ENCODE measurements at regions not wholly inside any gene's neighbourhood (a gene's known extent, or its start where the extent isn't known, plus 50 kb on each side); places are given as distances from the start of the nearest gene placed in this dataset.

DNA sequence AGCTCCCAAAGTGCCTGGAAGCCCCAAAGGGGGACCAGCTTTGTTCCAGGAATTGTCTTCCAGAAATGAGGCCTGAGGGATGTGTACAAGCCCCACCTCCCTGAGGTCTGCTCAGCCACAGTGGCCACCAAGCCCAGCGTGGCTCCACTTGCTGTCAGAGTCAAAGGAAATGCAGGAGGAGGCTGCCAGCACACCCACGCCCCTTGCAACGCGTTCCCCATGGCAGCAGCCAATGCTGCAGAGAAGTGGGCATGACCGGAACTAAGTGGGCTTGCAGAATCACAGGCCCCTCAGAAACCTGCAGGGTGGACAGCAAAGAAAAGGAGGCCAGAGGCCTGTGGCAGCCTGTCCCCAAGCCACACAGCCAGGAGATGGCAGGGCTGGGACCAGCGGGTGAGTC is 320.8 kb downstream of the FOXL1 start:
- TF ChIP-seq, protein P1, sequence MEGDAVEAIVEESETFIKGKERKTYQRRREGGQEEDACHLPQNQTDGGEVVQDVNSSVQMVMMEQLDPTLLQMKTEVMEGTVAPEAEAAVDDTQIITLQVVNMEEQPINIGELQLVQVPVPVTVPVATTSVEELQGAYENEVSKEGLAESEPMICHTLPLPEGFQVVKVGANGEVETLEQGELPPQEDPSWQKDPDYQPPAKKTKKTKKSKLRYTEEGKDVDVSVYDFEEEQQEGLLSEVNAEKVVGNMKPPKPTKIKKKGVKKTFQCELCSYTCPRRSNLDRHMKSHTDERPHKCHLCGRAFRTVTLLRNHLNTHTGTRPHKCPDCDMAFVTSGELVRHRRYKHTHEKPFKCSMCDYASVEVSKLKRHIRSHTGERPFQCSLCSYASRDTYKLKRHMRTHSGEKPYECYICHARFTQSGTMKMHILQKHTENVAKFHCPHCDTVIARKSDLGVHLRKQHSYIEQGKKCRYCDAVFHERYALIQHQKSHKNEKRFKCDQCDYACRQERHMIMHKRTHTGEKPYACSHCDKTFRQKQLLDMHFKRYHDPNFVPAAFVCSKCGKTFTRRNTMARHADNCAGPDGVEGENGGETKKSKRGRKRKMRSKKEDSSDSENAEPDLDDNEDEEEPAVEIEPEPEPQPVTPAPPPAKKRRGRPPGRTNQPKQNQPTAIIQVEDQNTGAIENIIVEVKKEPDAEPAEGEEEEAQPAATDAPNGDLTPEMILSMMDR (conservative IDR thresholded peaks at IDR 0.05 in 1 of 2, IDR thresholded peaks at IDR 0.05 in 1 of 2; ENCODE audit: low read depth in 1 of 2, low read length in 2 of 2) = no peak
- no peak for TF ChIP-seq EZH2 (IDR thresholded peaks at IDR 0.05; ENCODE audit: low read length, missing control alignments)
